LHCN-M2 (cell line): ENCODE measurements at regions not wholly inside any gene's neighbourhood (a gene's known extent, or its start where the extent isn't known, plus 50 kb on each side); places are given as distances from the start of the nearest gene placed in this dataset.
"Not testable (repeated sequence)": the region's sequence is repeated elsewhere in the genome, so short reads cannot be mapped to it uniquely, and the experiment has no call there.

Source experiments
- DNase-seq: peaks from one replicate; pipeline ENCODE4 v3.0.0-alpha.2; 2012; ENCODE audit warnings: low read depth

DNA sequence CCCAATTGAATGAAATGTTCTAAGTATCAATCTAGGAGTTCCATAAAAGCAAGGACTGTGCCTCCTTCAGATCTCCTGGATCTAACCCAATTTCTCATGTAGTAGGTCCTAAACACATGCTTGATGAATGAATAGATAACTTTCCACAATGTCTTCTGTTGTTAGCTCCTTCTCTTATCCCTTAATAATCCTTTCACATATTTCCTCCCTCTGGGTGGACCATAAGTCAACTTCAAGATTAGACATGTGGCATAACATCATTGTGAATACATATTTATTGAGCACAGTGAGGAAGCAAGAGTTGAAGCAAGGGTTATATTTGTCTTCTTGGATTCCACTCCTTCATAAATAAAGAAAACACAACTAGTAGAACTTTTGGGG lies 108.6 kb upstream of the EGFLAM start:
- no peak for DNase-seq

DNA sequence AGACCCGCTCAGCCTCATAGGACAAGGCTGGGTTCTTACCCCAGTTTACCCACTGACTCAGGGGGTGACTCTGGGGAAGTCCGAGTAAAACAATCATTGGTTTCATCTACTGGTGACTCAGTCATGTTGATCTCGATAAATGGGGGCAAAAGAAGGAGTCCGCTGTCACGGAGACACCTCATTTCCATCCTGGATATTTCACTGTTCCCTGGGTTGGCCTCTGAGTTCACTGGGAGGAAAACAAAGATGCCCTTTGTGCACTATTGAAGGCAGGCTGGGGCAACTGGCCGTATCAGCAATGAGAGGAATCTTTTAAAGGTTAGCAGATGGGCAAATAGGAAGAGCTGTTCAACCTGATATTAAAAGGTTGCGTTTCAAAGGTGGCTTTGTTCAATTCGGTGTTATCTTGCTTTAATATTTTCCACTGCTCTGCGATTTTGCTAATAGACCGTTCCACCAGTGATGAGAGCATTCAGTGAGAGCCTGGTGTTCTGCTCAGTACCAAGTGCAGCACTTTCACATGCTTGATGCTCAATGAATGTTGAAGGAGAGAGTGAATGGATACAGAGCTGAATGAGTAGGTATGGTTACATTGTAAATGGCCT lies 110.2 kb upstream of the EGFLAM start:
- DNase-seq, result no peak

DNA sequence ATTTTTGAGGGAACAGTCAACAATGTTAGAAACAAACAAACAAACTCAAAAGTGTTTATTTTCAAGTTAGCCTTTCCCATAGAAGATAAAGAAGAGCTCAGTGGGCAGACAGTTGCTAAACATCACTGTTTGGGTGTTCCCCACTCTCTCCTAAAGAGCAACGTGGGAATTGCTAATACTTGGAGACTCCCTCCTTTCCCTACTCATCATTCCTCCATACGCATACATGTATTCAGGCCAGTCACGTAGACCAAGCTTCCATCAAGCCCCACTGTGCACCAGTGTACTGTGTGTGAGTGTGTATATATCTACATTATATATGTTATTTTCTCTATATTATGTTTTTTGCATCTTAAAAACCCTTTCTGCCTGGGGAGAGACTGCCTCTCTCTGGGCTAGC lies 115.0 kb upstream of the EGFLAM start:
- no peak for DNase-seq

DNA sequence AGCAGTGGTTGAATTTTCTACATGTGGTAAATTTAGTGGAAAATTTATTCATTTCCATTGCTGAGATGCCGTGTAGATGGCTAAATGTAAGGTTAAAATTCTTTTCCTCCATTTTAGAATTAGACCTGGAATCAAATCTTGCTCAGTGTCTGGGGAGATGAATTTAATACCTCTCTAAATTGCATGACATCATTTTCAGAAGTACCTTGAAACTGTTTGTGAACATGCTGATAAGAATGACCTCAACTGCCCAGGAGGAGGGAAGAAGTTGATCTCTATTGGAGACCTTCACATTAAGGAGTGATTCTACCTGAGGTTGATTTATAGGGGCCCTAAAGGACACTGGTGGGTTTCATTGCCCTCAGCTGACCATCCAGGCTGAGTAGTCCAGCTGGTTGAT lies 116.7 kb upstream of the EGFLAM start:
- no peak for DNase-seq

DNA sequence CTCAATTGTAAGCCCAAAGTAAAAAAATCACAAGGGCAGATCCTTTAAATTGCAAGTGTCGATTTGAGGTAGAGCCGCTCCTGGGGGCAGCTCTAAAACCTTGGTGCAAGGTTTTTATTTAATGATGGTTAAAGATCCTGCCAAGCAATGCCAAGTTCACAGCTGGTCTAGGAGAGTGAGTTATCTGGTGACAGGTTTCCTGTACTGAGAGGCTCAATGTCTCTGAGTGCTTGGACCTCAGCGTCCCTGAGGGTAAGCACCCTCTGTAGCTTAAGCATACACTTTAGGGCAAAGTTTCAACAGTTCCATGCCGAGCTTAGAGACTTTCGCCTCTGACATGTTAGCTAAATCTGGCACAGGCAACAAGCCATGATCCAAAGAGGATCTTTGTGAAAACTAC lies 119.8 kb upstream of the EGFLAM start:
- no peak for DNase-seq

DNA sequence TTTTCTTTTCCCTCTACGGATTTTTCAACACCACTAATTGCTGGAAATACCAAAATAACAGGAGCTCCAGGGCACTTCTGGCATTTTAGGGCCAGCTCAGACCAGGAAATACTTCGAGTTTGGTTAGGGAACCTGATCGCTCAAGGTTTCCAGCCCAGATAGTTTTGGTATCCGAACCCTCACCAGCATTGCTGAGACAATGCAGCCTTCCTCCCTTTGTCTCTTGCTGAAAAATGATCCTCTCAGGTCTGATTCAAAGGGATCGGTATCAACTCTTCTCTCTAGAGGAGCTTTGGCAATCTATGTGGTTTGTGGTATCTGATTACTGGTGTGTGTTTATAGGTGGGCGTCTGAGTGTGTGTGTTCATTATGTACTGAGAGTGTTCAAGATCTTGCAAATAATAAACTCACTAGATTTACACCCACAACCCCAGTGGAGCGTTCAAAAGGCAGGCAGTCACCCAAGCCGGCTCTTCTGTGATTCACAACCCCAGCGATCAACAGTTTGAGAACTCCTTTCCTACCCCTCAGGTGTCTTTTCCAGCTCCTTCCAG lies 122.8 kb upstream of the EGFLAM start:
- no peak for DNase-seq

DNA sequence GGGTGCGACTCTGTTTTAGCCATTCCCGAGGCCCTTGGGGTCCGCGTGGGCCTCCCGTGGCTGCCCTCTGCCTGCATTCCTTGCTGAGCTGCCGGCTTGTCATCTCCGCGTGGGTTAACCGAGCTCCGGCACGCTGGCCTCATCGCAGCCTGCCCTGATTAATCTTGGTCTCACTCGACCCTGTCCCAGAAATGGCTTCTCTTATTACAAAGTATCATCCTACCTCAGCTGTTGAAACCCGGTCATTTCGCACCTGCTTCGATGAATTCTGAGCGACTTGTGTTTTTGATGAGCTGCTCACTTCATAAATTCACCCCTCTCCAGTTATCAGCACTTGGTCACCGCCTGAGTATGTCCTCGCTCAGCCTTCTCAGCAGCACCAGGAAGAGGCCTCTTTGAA lies 123.5 kb upstream of the EGFLAM start:
- peak; percentile 1 for DNase-seq

DNA sequence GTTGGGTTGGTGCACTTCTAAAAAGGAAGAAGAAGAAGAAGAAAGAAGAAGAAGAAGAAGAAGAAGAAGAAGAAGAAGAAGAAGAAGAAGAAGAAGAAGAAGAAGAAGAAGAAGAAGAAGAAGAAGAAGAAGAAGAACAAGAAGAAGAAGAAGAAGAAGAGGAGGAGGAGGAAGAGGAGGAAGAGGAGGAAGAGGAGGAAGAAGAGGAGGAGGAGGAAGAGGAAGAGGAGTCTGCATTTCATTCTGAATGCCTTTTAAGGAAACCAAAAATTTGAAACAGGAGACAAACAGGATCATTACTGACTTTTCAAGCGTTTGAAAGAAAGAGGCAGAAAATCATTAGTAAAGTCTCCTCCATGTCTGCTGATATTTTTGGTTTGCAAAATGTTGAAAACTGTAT lies 124.1 kb upstream of the EGFLAM start:
- DNase-seq, result not testable (repeated sequence)

DNA sequence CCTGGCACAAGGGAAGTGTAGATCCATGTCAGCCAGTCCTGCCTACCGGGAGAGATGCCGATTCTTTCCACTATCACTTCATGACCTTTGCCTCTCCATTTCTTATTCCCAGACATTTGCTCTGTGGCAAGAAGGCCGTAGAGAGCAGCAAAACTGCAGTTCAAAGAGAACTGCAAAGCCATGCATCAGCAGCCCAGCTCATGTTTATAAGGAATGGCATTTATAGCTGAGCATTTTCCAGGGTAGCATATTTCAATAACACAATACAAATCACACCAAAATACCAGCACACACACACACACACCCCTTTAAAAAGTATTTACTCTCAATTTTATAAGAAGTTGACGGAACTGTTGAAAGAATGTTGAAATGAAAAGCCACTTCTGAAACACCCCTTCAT lies 126.7 kb upstream of the EGFLAM start:
- no peak for DNase-seq

DNA sequence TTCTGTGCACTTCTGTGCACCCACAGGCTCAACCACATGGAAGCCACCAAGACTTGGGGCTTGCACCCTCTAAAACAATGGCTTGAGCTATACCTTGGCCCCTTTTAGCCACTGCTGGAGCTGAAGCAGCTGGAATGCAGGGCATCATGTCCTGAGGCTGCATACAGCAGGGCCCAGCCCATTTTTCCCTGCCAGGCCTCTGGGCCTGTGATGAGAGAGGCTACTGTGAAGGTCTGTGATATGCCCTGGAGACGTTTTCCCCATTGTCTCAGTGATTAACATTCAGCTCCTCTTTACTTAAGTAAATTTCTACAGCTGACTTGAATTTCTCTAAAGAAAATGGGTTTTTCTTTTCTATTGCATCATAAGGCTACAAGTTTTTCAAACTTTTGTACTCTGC lies 134.0 kb upstream of the EGFLAM start:
- DNase-seq, result no peak

DNA sequence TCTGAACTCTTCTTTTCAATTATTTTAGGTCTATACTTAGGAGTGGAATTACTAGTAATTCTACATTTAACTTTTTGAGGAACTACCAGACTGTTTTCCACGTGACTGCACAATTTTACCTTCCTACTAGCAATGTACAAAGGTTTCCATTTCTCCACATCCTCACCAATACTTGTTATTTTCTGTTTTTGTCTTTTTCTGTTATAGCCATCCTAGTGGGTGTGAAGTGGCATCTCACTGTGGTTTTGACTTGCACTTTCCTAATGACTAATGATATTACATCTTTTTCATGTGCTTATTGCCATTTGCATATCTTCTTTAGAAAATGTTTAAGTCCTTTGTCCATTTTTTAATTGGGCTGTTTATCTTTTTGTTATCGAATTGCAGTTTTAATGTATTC lies 136.9 kb upstream of the EGFLAM start:
- DNase-seq, result no peak

DNA sequence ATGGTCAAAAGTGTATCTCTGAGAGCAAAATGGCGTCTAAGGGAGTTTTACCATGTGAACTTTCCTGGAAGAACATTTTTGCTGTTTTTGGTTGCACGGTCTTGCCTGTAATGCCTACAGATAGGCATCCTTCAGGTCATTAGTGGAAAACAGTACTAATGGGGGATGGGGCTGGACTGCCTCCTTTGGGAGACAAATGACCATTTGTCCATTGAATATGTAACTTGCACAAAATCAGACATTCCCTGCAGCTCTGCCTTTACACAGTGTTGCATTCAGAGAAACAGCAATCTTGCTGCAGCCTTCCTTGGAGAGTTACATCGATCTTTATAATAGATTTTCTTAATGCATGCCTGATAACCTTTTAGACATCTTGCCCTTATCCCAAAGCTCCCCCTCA lies 138.5 kb upstream of the EGFLAM start:
- no peak for DNase-seq

DNA sequence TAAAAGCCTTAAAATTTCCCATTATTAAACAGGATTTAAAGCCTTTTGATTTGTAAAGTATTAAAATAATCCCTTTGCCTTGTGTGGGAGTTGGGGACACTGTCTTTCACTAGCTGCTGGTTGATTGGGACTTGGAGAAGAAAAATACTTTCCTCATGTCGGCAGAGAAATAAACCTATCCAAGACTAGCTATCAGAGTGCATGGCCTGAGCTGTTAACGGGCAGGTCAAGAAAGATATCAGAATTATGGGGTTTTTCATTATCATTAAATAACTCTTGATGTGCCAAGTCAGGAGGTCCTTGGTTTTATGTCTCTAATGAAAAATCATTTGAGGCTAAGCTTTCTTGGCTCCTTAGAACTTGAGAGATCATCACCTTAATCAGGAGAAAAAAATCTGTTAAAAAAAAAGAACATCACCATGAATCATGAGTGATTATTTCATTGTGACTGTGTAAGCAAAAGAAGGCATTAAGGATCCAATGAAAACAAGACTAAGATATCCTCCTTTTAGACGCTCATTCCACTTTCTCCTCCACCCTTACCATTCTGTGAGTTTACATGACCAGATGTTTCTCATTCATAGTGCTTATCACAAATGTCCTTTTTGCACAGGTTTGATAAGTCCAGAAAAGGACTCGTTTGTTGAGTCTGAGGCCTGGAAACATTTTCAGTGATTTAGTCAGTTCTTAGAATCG lies 140.4 kb upstream of the EGFLAM start:
- DNase-seq, result no peak

DNA sequence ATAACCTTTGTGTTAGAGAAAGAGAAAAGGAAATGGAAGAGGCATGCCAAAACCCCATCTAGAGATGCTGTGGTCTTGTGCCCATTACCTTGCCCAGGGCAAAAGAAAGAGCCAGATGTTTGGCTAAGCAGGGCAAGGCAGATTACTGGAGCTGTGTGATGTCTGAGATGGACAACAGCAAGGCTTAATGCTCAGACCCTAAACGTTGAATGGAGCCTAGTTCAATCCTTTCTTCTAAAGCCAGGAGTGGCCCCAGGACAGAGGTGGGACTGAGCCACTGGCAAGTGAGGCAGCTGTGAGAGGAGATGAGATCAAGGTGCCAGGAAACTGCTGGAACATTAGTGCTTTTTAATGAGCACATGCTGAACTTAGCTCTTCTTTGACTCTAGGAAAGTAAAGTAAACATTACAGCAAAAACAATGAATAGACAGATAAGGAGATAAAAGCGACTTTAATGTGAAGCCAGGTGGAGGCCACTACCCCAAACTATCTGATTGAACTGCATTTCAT lies 143.0 kb upstream of the EGFLAM start:
- no peak for DNase-seq

DNA sequence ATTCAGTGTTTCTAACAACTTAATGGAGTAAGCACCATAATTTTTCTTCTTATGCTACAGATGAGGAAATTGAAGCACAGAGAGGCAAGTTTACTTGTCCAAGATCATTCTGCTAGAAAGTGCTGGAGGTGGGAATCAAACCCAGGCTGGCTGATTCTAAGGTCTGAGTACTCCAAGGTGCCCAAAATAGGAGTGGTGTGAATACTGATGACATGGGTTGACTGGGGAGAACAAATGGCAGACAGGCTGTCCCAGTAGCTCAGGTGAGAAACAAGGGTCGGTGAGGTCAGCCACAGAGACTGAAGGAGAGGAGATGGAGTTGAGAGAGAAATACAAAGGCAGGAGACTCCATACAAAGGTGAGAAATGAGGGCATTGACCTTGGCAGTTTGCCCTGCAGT lies 144.5 kb upstream of the EGFLAM start:
- DNase-seq, result no peak

DNA sequence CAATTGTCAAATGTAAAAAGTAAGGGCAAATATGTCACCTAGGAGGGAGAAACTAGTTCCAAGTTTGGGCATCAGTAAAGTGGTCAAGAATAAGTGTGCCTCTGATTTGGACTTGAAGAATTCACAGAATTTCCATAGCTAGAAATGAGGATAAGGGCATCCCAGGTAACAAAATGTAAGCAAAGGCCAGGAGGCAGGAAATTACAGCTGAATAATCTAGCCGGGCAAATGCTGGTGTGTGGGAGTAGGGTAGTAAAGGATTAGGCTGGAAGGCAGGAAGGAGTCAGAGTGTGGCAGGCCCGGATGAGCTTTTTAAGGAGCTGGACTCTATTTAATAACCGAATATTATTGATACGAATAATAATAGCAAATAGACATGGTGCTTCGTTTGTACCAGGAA lies 144.9 kb upstream of the EGFLAM start:
- no peak for DNase-seq

DNA sequence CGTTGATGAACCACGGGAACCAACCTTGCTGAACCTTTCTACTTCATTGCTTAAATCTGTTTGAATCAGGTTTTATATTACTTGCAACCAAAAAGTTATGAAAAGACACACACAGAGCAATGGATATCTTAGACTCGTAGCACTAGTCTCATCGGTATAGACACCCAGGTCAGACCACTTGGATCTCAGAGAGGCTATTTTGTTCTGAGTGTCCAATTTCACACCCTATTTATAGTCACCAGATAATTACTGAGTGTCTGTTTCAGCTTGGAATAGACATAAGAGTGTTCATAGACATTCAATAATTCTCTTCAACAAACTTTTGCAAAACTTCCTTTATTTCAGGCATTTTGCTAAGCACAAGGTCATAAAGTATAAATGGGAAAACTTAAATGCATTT lies 145.4 kb upstream of the EGFLAM start:
- DNase-seq, result no peak

DNA sequence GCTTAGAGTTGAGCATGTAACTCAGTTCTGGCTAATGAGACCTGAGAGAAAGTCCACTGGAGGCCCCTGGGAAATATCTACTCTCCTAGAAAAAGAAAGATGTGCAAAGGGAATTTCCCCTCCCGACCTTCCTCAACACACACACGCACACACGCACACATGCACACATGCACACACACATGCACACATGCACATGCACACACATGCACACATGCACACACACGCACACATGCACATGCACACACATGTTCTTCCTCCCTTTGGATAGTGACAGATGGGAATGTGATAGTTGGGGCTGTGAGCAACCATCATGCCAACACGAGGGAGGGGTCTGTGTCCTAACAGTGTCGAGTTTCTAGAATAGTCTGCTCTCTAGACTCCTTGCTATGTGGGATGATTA lies 148.2 kb upstream of the EGFLAM start:
- DNase-seq, result no peak

DNA sequence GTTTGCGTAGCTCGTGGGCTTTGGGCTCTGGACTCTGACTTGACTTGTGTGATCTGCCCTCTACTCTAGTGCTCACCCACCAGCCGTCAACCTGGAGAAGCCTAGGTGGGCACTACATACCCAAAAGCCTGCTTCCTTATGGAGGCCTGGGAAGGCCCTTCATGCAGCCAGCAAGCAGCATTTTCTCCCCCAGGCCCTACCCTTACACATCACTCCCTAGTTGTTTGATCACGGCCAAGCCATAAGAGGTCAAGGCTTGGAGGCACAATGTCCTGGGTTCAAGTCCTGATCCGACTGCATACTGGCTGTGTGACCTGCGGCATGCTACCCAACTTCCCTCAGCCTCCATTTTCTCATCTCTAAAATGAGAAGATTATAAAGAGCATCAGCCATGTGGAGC lies 151.3 kb upstream of the EGFLAM start:
- no peak for DNase-seq

DNA sequence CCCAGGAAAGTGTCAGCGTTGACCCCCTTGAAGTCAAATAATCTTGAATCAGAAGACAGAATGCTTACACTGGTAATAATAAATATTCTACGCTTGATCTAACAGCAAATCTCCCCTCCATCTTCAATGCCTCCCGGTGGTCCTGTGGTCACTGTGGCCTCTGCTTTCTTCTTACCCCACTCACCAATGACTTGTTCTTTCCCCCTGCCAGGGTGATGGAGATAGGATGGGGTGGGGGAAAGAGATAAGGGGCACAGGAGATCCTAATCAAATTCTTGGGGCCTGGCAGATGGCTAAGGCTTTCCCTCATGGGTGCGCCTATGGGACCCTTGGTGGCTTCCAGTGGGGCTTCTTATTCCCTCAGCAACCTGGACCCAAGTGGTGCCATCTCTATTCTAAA lies 152.6 kb upstream of the EGFLAM start:
- DNase-seq, result no peak

DNA sequence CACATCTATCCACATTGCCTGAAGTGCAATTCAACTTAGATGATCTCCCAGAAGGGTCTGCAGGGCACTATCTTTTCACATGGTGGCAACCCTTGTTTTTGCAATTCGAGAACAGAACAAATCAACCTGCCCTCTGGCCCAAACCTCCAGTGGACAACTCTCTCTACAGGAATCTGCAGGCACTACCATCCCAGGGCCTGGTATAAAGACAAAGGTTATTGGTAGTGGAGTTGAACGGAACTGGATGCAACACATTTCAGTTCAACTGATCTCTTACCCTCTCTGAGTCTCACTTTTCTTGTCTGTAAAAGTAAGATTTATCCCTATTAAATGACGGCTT lies 153.2 kb upstream of the EGFLAM start:
- no peak for DNase-seq

DNA sequence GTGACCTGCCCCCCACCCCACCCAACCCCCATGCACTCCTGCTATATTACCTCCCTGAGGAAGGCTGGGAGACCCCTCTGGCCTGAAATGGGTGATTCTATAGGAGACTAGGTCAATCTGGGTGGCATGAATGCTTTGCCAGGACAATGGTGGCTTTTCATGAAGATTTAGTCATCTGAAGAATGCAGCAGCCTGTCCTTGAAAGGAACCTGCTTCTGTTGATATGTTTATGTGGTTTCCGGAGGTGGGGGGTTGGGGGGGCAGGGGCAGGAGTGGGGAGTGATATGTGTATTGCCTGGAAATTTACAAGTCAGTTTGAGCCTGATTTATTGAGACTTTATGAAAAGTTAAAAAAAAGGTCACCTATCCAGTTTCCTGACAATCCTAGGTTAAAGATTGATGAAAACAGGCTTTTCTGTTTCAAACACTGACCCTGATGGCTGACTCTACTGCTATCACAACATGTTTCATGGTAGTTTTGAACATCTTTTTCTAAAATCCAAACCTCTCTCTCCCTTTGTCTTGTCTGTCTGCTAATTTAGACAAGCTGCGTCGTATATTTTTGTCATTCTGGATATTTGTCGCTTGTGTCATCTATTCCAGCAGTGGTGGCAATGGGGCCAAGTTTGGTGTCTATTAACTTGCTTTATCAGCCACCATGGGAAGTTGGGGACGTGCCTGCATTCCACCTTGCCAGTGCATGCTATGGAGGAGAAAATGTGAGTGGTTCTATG lies 153.7 kb upstream of the EGFLAM start:
- no peak for DNase-seq

DNA sequence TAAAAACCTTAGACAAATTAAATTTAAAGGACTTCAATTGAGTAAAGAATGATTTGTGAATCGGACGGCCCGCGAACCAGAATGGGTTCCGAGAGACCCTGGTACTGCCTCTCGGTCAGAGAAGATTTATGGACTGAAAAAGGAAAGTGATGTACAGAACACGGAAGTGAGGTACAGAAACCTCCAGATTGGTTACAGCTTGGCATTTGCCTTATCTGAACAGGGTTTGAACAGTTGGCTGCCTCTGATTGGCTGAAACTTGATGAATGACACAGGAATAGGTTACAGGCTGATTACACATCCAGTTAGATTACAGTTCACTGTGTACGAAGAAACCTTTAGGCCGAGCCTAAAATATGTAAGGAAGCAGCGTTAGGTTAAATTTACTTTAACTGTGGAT lies 156.5 kb upstream of the EGFLAM start:
- no peak for DNase-seq
